Sigmoid colon (tissue), 6 donors: ENCODE measurements at regions not wholly inside any gene's neighbourhood (a gene's known extent, or its start where the extent isn't known, plus 50 kb on each side); places are given as distances from the start of the nearest gene placed in this dataset.

Experiments used
- DNase-seq: peaks from one replicate; pipeline ENCODE4 v3.0.0-alpha.2; 2019
- H3K27ac ChIP-seq, 4 donors: fragments of 200-600 bp; sonication (generic); one replicate each; pipeline ENCODE4 v1.5.1; 2016 to 2019; ENCODE audit warnings: mild to moderate bottlenecking in 1 of 4
- H3K27me3 ChIP-seq, 3 donors: fragments of 200-600 bp; sonication (generic); one replicate each; pipeline ENCODE4 v1.5.1; 2019; ENCODE audit warnings: mild to moderate bottlenecking in 1 of 3
- H3K36me3 ChIP-seq, 4 donors: fragments of 200-600 bp; sonication (generic); one replicate each; pipeline ENCODE4 v1.5.1; 2016 to 2019
- H3K4me1 ChIP-seq, 4 donors: fragments of 200-600 bp; sonication (generic); one replicate each; pipeline ENCODE4 v1.5.1; 2017 to 2019
- H3K4me3 ChIP-seq, 4 donors: fragments of 200-600 bp; sonication (generic); one replicate each; pipeline ENCODE4 v1.5.1; 2017 to 2019; ENCODE audit warnings: mild to moderate bottlenecking in 2 of 4, moderate library complexity in 1 of 4
- H3K9me3 ChIP-seq, 4 donors: fragments of 200-600 bp in 3 of 4; sonication (generic) in 3 of 4; one replicate each; pipeline versions ENCODE4 v1.5.1 to v1.6.1; 2013 to 2019
- EP300 ChIP-seq, 4 donors: sonication (generic); formaldehyde crosslinking; IDR thresholded peaks; one replicate each; pipeline ENCODE4 v1.6.1; 2017; ENCODE audit warnings: antibody characterized with exemption in 4 of 4
- POLR2A ChIP-seq, 2 donors: fragments of 450-650 bp; IDR thresholded peaks; one replicate each; pipeline ENCODE4 v1.6.1; 2016; ENCODE audit warnings: antibody characterized with exemption in 2 of 2, mild to moderate bottlenecking in 2 of 2, moderate library complexity in 2 of 2
- POLR2AphosphoS5 ChIP-seq, 4 donors: sonication (generic); formaldehyde crosslinking; IDR thresholded peaks; one replicate each; pipeline ENCODE4 v1.6.1; 2017; ENCODE audit warnings: antibody characterized with exemption in 4 of 4
- WGBS, 2 donors: extraction: QIAGEN DNeasy Blood & Tissue Kit; methylation state at CpG; one replicate each; pipeline ENCODE4 v1.1.7; 2013; 5-methylcytosine and 5-hydroxymethylcytosine counted together
- intact Hi-C: fragments of 100-400 bp; cut with DNase I; formaldehyde crosslinking; loops from one replicate; pipeline ENCODE4 v1.15.1; 2023
- TF ChIP-seq, protein P1 (sequence below), 4 experiments: fragments of 450-650 bp in 3 of 4; fragments of 200-600 bp in 1 of 4; IDR thresholded peaks; one replicate each; pipeline ENCODE4 v1.5.1; 2016 to 2019; ENCODE audit warnings: antibody characterized with exemption in 4 of 4, mild to moderate bottlenecking in 3 of 4, moderate library complexity in 2 of 4
- donor health status: healthy with polysubstance abuse.
- donor health status: healthy.

DNA sequence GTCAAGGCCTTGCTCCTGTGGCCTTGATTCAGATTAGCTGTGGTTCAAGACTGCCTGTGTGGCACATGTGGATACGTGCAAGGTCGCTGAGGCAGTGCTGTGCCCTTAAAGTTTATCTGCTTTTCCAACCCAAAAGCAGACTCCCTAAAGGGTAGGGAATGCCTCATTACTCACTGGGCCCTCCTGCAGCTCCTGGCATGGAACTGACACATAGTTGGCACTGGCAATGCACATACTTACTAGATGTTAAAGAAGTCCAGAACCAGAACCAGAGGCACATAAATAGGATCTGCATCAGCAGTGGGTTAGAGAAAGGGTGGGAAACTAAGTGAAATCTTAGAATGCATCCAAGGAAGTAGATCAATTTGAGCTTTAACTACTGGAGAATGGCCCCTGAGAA is 90.6 kb upstream of the MLN start:
- Histone ChIP-seq H3K27ac (no peak overlapping the region), H3K9me3 (no peaks in the 10 kb centered on the region), H3K27me3 (no peaks in the 10 kb centered on the region), H3K4me3 (no peak overlapping the region), H3K4me1 (peaks cover 0 to 40% (median 37%) of the 10 kb centered on the region in 4 donors), H3K36me3 (no peaks in the 10 kb centered on the region)
- no peak for DNase-seq
- intact Hi-C loops = no loop called here
- 87% methylated on average over 2 of the region's 2 CpGs for WGBS, 2 donors
- TF ChIP-seq POLR2A (IDR thresholded peaks at IDR 0.05) = no peak
- peak in 1 of 4 donors; percentile 25 for TF ChIP-seq EP300 (IDR thresholded peaks at IDR 0.05)
- TF ChIP-seq POLR2AphosphoS5 (IDR thresholded peaks at IDR 0.05) = peak; percentile 41 to 87 (median 74)
- TF ChIP-seq, protein P1, sequence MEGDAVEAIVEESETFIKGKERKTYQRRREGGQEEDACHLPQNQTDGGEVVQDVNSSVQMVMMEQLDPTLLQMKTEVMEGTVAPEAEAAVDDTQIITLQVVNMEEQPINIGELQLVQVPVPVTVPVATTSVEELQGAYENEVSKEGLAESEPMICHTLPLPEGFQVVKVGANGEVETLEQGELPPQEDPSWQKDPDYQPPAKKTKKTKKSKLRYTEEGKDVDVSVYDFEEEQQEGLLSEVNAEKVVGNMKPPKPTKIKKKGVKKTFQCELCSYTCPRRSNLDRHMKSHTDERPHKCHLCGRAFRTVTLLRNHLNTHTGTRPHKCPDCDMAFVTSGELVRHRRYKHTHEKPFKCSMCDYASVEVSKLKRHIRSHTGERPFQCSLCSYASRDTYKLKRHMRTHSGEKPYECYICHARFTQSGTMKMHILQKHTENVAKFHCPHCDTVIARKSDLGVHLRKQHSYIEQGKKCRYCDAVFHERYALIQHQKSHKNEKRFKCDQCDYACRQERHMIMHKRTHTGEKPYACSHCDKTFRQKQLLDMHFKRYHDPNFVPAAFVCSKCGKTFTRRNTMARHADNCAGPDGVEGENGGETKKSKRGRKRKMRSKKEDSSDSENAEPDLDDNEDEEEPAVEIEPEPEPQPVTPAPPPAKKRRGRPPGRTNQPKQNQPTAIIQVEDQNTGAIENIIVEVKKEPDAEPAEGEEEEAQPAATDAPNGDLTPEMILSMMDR (IDR thresholded peaks at IDR 0.05) = no peak

DNA sequence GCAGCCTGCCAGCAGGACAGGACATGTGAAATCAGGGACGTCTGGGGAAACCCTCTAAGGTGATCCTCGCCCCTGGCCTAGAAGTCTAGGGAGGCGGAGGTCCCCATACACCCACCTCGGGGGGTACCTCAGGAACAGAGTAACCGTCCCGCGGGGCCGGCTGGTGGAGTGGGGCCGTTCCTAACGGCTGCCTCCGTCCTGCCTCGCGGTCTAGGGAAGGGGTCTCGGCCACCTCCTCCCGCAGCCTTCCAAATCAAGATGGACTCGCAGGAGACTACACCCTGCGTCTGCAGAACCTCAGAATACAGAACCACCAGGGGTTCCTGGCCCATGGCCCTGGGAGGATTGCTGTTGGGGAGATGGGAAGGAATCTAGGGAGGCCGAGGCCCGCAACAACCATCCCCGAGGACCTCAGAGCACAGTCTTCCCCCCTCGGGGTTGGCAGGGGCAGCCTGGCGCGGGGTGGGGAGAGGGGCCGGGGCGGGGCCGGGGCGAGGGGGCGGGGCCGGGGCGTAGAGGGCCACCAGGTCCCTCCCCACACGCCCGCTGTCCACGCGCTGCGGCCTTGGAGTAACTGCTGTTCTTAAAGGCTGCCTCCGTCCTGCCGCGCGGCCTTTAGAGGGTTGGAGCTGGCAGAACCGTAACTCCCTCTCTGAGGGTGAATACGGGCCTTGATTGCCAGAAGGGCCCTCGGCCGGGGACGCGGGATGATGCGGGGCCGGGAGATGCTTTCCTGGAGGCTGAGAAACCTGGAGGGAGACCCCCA is 89.0 kb upstream of the MLN start:
- 93% methylated on average over 47 of the region's 47 CpGs for WGBS, 2 donors
- intact Hi-C loops = no loop called here

DNA sequence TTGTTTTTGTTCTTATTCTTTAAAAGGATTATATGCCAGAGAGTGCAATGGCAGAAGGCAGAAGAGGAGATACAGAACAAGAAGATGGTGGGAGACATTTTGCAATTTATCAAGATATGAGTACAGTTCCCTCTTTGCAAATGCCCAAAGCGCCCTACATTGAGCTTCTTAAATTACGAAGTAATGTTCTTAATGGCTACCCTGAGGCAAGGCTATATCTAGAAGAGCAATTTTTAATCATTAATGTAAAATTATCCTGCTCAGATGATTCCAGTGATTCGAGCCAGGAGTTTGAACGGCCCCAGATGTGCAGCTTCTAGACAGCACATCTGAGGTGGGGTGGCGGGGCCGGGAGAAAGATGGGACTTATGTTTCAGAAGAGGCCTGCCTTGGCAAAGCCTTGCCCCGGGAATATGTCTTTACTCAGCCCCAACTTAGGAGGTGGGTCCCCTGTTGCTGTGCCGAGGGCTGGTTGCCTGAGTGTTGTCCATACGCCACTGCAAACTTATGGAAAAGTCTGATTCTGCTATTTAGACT is 84.9 kb upstream of the MLN start:
- Histone ChIP-seq H3K27ac (no peak overlapping the region), H3K27me3 (no peaks in the 10 kb centered on the region), H3K4me3 (no peak overlapping the region), H3K9me3 (no peaks in the 10 kb centered on the region), H3K36me3 (no peaks in the 10 kb centered on the region), H3K4me1 (peaks cover 0 to 37% (median 35%) of the 10 kb centered on the region in 4 donors)
- intact Hi-C loops = loop anchor here (5.0 kb wide), 2 partner anchors 101 to 116 kb away; partner anchors contain the start of gene LEMD2
- WGBS, 2 donors = 80 to 85% methylated on average over 9 of the region's 9 CpGs
- no peak for TF ChIP-seq EP300 (IDR thresholded peaks at IDR 0.05)
- TF ChIP-seq, protein P1 (IDR thresholded peaks at IDR 0.05) = no peak
- no peak for TF ChIP-seq POLR2AphosphoS5 (IDR thresholded peaks at IDR 0.05)
- TF ChIP-seq POLR2A (IDR thresholded peaks at IDR 0.05) = no peak
- DNase-seq = no peak

More for the DNA sequence above, 89.0 kb upstream of the MLN start:
- peaks cover 0 to 41% (median 39%) of the 10 kb centered on the region in 4 donors for H3K4me1 ChIP-seq
- H3K27me3 ChIP-seq = no peaks in the 10 kb centered on the region
- no peak overlapping the region for H3K4me3 ChIP-seq
- TF ChIP-seq EP300 (IDR thresholded peaks at IDR 0.05) (no peak), POLR2A (IDR thresholded peaks at IDR 0.05) (no peak), POLR2AphosphoS5 (IDR thresholded peaks at IDR 0.05) (no peak)
- TF ChIP-seq, protein P1 (IDR thresholded peaks at IDR 0.05) = no peak
- no peak overlapping the region for H3K27ac ChIP-seq
- no peaks in the 10 kb centered on the region for H3K36me3 ChIP-seq
- no peak for DNase-seq
- no peaks in the 10 kb centered on the region for H3K9me3 ChIP-seq

DNA sequence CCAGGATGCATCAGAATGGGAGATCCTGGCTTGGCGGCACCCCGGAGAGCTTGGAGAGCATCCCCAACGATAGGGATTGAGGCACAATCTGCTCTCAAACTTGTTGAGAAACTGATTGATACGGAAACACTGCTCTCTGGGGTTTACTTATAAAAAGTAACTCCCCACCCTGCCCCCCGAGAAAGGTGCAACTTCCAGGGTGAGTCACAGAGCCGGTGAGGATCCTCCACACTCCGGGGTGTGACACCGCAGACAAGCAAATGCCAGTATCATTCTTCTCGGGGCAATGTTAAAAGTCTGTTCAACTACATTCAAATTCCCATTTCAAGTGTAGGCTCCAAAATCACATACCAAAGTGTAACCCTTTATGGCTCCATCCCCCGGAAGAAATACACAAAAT is 84.4 kb upstream of the MLN start:
- H3K27ac ChIP-seq = no peak overlapping the region

DNA sequence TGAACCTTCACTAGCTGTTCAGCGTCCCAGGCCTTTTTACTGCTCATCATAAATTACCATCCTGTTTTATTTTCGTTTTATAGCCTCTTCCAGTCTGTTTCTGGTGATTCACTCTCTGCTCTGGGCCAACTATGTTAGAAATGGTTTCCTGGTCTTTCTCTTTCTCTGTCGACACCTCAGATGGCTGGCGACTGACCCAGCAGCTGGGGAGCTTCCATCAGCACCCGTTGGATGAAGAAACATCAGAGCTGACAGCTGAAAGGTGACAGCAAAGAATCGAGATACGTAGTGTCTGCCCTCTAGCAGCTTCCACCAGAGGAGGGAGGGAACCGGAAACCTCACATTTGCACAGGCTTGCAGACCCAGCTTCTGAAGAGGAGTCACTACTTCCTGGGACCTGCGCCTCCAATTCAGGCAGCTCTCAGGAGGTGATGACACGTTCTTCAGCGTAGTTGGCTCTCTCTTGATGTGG is 82.9 kb upstream of the MLN start:
- no peaks in the 10 kb centered on the region for H3K9me3 ChIP-seq
- 13 to 45% methylated on average over 11 of the region's 11 CpGs for WGBS, 2 donors
- H3K4me1 ChIP-seq = peaks cover 0 to 50% (median 47%) of the 10 kb centered on the region in 4 donors
- DNase-seq = peak; percentile 83
- TF ChIP-seq POLR2A (IDR thresholded peaks at IDR 0.05) = no peak
- peak; percentile 96 to 99 (median 98) for TF ChIP-seq POLR2AphosphoS5 (IDR thresholded peaks at IDR 0.05)
- TF ChIP-seq EP300 (IDR thresholded peaks at IDR 0.05) = peak; percentile 38 to 92 (median 88)
- TF ChIP-seq, protein P1 (IDR thresholded peaks at IDR 0.05) = no peak
- no peaks in the 10 kb centered on the region for H3K27me3 ChIP-seq
- no peaks in the 10 kb centered on the region for H3K36me3 ChIP-seq
- no peak overlapping the region for H3K4me3 ChIP-seq
- peak overlapping the region in 3 of 4 donors; percentile 62 to 69 (median 67) for H3K27ac ChIP-seq
- intact Hi-C loops = loop anchor here (1.0 to 5.0 kb wide), 3 partner anchors 57 to 114 kb away; partner anchors contain the start of gene LEMD2

More for the DNA sequence above, 84.4 kb upstream of the MLN start:
- intact Hi-C loops = loop anchor here (5.0 kb wide), 2 partner anchors 101 to 116 kb away; partner anchors contain the start of gene LEMD2
- no peaks in the 10 kb centered on the region for H3K36me3 ChIP-seq
- DNase-seq = no peak
- TF ChIP-seq POLR2AphosphoS5 (IDR thresholded peaks at IDR 0.05) = no peak
- H3K9me3 ChIP-seq = no peaks in the 10 kb centered on the region
- no peaks in the 10 kb centered on the region for H3K27me3 ChIP-seq
- H3K4me3 ChIP-seq = no peak overlapping the region
- 91 to 93% methylated on average over 10 of the region's 10 CpGs for WGBS, 2 donors
- H3K4me1 ChIP-seq = peaks cover 0 to 37% (median 33%) of the 10 kb centered on the region in 4 donors
